ENCODE measurements at regions not wholly inside any gene's neighbourhood (a gene's known extent, or its start where the extent isn't known, plus 50 kb on each side); places are given as distances from the start of the nearest gene placed in this dataset.

DNA sequence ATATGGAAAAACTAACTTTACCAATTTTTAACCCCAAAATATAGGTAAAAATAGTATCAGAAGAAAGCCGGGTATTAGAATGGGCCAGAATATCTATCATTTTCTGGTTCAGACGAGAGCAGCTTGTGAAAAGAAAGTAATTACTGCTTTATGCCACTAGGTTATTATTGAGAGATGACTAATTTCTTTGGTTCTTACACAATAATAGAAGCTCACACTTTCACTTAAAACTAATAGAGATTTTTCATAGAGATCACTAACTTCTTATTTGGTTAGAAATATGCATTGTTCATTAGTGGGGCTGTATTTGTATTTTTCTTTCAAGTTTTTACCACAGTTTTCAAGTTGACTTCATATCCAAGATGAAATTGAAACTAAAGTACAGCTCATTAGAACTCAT lies 1241.2 kb upstream of the FLRT2 start:
- no peak overlapping the region for H3K4me3 ChIP-seq
- H3K27me3 ChIP-seq: no peaks in the 10 kb centered on the region
- no peaks in the 10 kb centered on the region for H3K4me1 ChIP-seq
- no peak overlapping the region for H3K9ac ChIP-seq (ENCODE audit: low read depth in 2 of 2, low read length in 2 of 2)
- no peaks in the 10 kb centered on the region for H3K9me3 ChIP-seq
- H3K36me3 ChIP-seq: no peaks in the 10 kb centered on the region
- no peak overlapping the region for H3K27ac ChIP-seq
- DNase-seq: no peak
- TF ChIP-seq, protein P1, sequence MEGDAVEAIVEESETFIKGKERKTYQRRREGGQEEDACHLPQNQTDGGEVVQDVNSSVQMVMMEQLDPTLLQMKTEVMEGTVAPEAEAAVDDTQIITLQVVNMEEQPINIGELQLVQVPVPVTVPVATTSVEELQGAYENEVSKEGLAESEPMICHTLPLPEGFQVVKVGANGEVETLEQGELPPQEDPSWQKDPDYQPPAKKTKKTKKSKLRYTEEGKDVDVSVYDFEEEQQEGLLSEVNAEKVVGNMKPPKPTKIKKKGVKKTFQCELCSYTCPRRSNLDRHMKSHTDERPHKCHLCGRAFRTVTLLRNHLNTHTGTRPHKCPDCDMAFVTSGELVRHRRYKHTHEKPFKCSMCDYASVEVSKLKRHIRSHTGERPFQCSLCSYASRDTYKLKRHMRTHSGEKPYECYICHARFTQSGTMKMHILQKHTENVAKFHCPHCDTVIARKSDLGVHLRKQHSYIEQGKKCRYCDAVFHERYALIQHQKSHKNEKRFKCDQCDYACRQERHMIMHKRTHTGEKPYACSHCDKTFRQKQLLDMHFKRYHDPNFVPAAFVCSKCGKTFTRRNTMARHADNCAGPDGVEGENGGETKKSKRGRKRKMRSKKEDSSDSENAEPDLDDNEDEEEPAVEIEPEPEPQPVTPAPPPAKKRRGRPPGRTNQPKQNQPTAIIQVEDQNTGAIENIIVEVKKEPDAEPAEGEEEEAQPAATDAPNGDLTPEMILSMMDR (IDR thresholded peaks at IDR 0.05): no peak
- intact Hi-C loops (cut with DNase I): no loop called here

DNA sequence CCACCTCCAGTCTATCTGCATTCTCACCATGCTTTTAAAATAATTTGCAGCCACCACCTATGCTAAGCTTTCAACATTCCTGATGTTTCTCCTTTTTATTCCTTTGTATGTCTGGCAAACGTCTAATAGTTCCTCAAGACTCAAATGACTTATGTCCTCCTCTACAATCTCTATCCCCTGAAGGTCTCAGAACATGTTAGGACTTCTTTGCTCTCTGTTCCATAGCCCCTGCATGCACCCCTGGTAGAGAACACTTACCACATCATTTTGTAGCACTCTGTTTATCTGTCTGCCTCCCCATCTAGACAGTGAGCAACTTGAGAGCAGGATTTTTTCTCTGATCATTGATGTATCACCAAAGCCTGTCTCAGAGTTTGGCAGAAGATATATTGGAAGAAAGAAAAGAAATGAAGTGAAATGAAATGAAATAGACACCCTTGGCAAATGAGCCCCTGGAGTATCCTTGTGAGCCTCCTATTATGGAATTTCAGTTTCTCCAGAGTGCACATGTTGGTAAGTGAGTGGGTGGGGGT lies 1231.2 kb upstream of the FLRT2 start:
- Histone ChIP-seq H3K27me3 (no peaks in the 10 kb centered on the region), H3K4me1 (no peaks in the 10 kb centered on the region), H3K27ac (no peak overlapping the region), H3K9me3 (no peaks in the 10 kb centered on the region), H3K4me3 (no peak overlapping the region), H3K36me3 (no peaks in the 10 kb centered on the region), H3K9ac (ENCODE audit: low read depth in 2 of 2, low read length in 2 of 2) (no peak overlapping the region)
- TF ChIP-seq, protein P1 (IDR thresholded peaks at IDR 0.05): no peak
- intact Hi-C loops (cut with DNase I): no loop called here
- DNase-seq: no peak

DNA sequence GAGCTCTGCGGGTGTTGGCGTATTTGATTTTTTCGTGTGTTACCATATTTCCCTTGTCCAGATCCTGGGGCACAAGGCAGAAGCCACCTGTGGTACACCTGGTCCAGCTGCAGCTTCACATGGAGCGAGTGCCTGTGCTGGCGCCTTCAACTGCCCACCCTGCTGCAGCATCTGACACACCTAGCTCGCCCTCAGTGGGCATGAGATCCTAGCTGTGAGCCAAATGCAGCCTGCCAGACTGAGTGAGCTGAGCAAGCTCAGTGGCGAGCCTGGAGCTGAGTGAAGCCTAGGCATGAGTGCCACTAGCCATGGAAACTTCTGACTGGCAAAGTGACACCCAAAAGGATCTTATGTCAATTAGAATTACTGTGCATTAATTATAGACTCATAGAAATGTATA lies 1226.8 kb upstream of the FLRT2 start:
- Histone ChIP-seq H3K4me3 (no peak overlapping the region), H3K27ac (no peak overlapping the region), H3K4me1 (no peaks in the 10 kb centered on the region), H3K27me3 (no peaks in the 10 kb centered on the region), H3K9me3 (no peaks in the 10 kb centered on the region), H3K36me3 (no peaks in the 10 kb centered on the region), H3K9ac (ENCODE audit: low read depth in 2 of 2, low read length in 2 of 2) (no peak overlapping the region)
- intact Hi-C loops (cut with DNase I): no loop called here
- TF ChIP-seq, protein P1 (IDR thresholded peaks at IDR 0.05): no peak
- DNase-seq: no peak

DNA sequence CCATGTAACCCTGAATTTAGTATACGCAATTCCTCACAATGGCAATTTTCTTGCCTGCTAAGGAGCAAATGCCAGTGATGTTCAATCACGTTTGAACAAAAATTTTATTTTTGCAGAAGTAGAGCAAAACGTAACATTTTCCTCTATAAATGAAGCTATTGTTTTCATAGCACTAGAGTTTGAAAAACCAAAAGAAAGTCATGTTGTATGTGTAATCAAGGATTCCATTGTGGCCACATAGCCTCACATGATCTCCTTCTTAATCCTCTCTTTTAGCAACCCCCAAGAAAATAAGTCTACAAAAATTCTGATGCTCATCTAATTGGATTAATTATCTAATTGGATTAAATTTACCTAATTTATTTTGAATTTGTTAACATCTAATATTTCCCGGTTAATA lies 1217.4 kb upstream of the FLRT2 start:
- H3K4me1 ChIP-seq: no peaks in the 10 kb centered on the region
- H3K27ac ChIP-seq: no peak overlapping the region
- H3K27me3 ChIP-seq: no peaks in the 10 kb centered on the region
- DNase-seq: no peak
- H3K36me3 ChIP-seq: no peaks in the 10 kb centered on the region
- intact Hi-C loops (cut with DNase I): no loop called here
- H3K9me3 ChIP-seq: no peaks in the 10 kb centered on the region
- TF ChIP-seq, protein P1 (IDR thresholded peaks at IDR 0.05): no peak
- H3K9ac ChIP-seq (ENCODE audit: low read depth in 2 of 2, low read length in 2 of 2): no peak overlapping the region
- H3K4me3 ChIP-seq: no peak overlapping the region

DNA sequence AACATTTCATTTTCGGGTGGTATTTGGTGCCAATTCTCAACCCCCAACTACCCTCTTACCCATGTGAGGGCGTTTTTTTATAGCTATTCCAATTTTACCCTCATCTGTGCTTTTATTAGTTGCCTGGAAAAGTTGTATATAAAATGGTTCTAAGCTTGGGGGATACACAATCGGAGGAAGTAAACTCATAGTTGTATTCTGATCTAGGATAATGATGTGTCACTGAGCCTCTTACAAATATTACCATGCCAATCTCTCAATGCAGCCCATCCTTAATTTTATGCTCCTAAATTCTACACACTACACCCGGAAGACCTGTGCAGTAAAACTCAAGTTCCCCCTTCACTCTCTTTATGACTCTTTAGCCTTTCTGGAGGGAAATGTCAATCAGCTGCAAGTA lies 1206.5 kb upstream of the FLRT2 start:
- DNase-seq: no peak
- H3K9me3 ChIP-seq: no peaks in the 10 kb centered on the region
- H3K27ac ChIP-seq: no peak overlapping the region
- no peaks in the 10 kb centered on the region for H3K27me3 ChIP-seq
- no peaks in the 10 kb centered on the region for H3K4me1 ChIP-seq
- no peak overlapping the region for H3K4me3 ChIP-seq
- TF ChIP-seq, protein P1 (IDR thresholded peaks at IDR 0.05): no peak
- H3K36me3 ChIP-seq: no peaks in the 10 kb centered on the region
- H3K9ac ChIP-seq (ENCODE audit: low read depth in 2 of 2, low read length in 2 of 2): no peak overlapping the region
- intact Hi-C loops (cut with DNase I): no loop called here

DNA sequence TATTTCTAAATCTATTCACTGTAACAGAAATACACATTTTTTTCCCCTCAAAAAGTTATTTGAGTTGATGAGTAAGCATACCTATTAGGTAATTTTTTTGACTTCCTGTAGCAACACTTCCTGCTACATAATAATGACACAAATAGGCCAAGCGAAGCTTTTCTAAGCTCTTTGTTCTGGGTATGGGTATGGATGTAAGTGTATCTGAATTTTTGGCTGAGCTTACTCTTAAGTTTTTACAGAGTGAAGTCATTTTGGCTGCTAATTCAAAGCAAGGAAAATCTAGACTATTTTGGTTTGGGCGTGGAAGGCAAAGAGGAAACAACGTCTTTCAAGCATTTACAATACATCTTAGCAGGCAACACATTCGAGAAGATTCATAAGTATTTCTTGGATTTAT lies 1206.0 kb upstream of the FLRT2 start:
- H3K27me3 ChIP-seq: no peaks in the 10 kb centered on the region
- H3K9me3 ChIP-seq: no peaks in the 10 kb centered on the region
- H3K9ac ChIP-seq (ENCODE audit: low read depth in 2 of 2, low read length in 2 of 2): no peak overlapping the region
- no peaks in the 10 kb centered on the region for H3K4me1 ChIP-seq
- TF ChIP-seq, protein P1 (IDR thresholded peaks at IDR 0.05): no peak
- H3K36me3 ChIP-seq: no peaks in the 10 kb centered on the region
- H3K4me3 ChIP-seq: no peak overlapping the region
- H3K27ac ChIP-seq: no peak overlapping the region
- no peak for DNase-seq
- intact Hi-C loops (cut with DNase I): no loop called here
